ENCODE measurements at regions not wholly inside any gene's neighbourhood (a gene's known extent, or its start where the extent isn't known, plus 50 kb on each side); places are given as distances from the start of the nearest gene placed in this dataset.
"Not testable (repeated sequence)": the region's sequence is repeated elsewhere in the genome, so short reads cannot be mapped to it uniquely, and the experiment has no call there.

DNA sequence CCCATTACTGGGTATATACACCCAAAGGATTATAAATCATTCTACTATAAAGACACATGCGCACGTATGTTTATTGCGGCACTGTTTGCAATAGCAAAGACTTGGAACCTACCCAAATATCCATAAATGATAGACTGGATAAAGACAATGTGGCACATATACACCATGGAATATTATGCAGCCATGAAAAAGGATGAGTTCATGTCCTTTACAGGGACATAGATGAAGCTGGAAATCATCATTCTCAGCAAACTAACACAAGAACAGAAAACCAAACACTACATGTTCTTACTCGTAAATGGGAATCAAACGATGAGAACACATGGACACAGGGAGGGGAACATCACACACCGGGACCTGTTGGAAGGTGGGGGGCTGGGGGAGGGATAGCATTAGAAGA is 171.3 kb downstream of the SUDS3 start:
- TF ChIP-seq POLR2AphosphoS5 (IDR thresholded peaks at IDR 0.05); EP300 (conservative IDR thresholded peaks at IDR 0.05; ENCODE audit: poor library complexity, severe bottlenecking); EZH2 (IDR thresholded peaks at IDR 0.05; ENCODE audit: borderline replicate concordance, insufficient read depth, low read length, poor library complexity, severe bottlenecking); TAF1 (IDR thresholded peaks at IDR 0.05; ENCODE audit: low read depth); SMC3 (conservative IDR thresholded peaks at IDR 0.05; ENCODE audit: poor library complexity); MXI1 (conservative IDR thresholded peaks at IDR 0.05; ENCODE audit: poor library complexity, severe bottlenecking); REST (IDR thresholded peaks at IDR 0.05; ENCODE audit: borderline replicate concordance); RAD21 (conservative IDR thresholded peaks at IDR 0.05): not testable (repeated sequence)
- TF ChIP-seq, protein P1, sequence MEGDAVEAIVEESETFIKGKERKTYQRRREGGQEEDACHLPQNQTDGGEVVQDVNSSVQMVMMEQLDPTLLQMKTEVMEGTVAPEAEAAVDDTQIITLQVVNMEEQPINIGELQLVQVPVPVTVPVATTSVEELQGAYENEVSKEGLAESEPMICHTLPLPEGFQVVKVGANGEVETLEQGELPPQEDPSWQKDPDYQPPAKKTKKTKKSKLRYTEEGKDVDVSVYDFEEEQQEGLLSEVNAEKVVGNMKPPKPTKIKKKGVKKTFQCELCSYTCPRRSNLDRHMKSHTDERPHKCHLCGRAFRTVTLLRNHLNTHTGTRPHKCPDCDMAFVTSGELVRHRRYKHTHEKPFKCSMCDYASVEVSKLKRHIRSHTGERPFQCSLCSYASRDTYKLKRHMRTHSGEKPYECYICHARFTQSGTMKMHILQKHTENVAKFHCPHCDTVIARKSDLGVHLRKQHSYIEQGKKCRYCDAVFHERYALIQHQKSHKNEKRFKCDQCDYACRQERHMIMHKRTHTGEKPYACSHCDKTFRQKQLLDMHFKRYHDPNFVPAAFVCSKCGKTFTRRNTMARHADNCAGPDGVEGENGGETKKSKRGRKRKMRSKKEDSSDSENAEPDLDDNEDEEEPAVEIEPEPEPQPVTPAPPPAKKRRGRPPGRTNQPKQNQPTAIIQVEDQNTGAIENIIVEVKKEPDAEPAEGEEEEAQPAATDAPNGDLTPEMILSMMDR (IDR thresholded peaks at IDR 0.05; ENCODE audit: poor library complexity, severe bottlenecking) = not testable (repeated sequence)
